ENCODE measurements at regions not wholly inside any gene's neighbourhood (a gene's known extent, or its start where the extent isn't known, plus 50 kb on each side); places are given as distances from the start of the nearest gene placed in this dataset.

GRCh38 chr9:84393266-84393950 lies 52.9 kb upstream of the SLC28A3 start:
- no peak for DNase-seq (ENCODE audit: low read depth in 2 of 2, low spot score in 1 of 2)

DNA sequence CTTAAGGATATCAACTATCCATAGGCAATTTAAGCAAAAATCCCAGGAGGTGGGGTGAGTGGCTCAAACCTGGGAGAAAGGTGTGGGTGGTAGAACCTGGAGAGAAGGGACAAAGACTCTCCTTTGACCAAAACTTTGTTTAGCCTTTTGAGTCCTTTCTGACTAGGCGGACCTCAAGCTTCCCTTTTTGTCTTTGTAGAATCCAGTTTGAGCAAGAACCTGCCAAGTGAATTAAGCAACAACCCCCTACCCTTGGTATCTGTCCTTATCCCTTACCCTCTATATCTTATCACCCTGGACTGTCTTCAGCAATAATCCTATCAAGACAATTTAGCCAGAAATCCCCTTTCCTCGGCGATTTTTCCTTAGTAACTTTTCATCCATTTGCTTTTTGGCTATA lies 53.5 kb upstream of the SLC28A3 start:
- DNase-seq (ENCODE audit: low read depth in 2 of 2, low spot score in 1 of 2), result no peak

DNA sequence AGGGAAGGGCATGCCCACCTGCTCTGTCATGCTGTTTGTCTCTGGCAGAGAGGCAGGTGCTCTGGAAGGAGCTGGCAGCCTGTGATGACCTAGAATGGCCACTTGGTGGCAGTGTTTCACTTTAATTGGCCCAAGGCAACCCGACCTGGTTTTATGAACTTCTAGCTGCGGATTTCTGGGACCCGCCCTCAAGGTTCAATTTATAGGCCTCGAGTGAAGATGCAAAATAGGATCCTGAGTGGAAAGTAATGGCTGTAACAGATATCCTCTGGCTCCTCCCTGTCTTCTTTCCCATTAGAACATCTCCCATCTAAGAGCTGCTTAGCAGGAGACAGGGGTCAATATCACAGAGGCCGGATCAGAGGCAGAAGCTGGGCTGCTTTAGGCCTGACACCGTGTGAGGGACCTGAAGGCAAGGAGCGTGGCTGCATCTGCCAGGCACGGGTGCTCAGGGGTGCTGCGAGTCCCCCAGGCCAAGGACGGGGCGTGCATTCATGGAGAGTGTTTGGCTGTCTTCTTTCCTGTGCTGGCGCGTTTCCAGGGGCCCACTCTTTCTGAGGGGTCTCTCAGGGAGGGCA lies 56.7 kb upstream of the SLC28A3 start:
- DNase-seq (ENCODE audit: low read depth in 2 of 2, low spot score in 1 of 2), result peak; percentile 18 to 23

DNA sequence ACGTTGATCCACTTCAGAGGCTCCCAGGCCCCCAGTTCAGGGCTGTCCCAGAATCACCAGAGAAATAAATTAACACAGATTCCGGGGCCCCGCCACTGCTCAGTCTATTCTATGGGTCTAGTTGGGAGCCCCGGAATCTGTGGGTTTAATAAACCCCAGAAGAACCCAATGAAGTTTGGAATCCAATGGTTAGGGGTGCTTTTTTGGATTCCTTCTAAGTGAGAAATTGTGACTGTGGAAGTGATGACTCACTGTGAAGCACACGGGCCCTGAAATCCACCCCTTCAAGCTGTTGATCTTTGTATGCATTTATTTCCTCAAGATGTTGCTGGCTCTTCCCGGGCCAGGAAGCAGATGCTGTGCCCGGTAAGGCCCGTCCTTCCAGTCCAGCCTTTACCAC lies 57.3 kb upstream of the SLC28A3 start:
- DNase-seq (ENCODE audit: low read depth in 2 of 2, low spot score in 1 of 2), result no peak

- no peak for DNase-seq (ENCODE audit: low read depth in 2 of 2, low spot score in 1 of 2)
Observed at GRCh38 chr9:84402517-84402916, 62.0 kb upstream of the SLC28A3 start.

DNA sequence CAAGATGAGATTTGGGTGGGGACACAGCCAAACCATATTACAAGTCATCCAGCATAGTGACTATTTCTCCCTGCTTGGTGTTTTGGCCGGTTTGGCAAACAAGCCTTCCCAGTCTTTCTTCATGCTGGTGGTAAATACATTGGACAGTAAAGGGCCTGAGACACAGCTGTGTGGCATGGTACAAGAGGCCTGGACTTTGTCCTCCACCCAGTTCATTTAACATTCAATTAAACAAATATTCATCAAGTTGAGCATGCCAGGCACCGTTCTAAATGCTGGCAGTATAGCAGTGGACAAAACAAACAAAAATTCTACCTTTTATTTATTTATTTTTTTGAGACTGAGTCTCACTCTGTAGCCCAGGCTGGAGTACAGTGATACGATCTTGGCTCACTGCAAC lies 62.7 kb upstream of the SLC28A3 start:
- DNase-seq (ENCODE audit: low read depth in 2 of 2, low spot score in 1 of 2), result no peak

GRCh38 chr9:84404095-84404686 lies 63.6 kb upstream of the SLC28A3 start:
- no peak for DNase-seq (ENCODE audit: low read depth in 2 of 2, low spot score in 1 of 2)

- DNase-seq (ENCODE audit: low read depth in 2 of 2, low spot score in 1 of 2), result no peak
Observed at GRCh38 chr9:84405667-84406066, 65.1 kb upstream of the SLC28A3 start.

GRCh38 chr9:84408416-84408815 lies 67.9 kb upstream of the SLC28A3 start:
- no peak for DNase-seq (ENCODE audit: low read depth in 2 of 2, low spot score in 1 of 2)

DNA sequence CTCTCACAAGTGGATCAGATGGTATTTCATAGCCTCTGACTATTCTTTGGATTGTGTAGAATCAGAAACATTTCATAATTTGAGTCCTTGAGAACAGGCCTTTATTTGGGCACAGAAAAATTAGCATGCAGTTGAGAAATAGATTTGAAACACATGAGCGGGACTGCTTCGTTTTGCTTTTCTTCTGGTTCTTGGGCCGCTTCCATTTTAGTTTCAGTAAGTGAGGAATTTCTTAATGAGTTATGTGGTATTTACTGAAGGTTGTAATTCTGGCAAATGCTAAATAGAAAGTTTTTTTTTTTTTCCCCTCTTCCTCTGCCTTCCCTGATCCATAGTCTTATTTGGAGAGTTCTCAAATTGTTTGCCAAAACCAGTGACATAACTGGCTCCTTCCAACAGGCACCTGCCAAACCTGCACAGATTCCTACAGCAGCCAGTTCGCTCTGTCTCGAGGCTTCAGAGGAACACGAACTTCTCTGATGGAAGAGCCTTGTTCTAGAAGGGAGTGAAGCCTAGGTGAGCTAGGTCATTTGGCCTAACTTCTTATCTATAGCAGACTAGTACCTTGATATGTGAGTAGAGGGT lies 71.2 kb upstream of the SLC28A3 start:
- no peak for DNase-seq (ENCODE audit: low read depth in 2 of 2, low spot score in 1 of 2)

DNA sequence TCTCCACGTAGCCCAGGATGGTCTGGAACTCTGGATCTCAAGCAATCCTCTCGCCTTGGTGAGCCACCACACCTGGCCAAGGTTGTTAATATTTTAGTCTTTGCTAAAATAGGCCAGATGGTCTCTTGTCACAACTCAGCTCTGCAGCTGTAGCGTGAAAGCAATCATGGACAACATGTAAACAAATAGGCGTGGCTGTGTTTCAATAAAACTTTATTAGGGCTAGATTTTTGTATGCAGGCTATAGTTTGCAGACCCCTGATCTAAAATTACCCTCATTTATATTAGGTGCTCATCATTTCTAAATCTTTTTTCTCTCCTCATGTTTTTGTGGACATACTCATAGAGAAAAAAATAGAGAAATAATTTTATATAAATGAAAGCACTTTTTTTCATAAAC lies 72.1 kb upstream of the SLC28A3 start:
- no peak for DNase-seq (ENCODE audit: low read depth in 2 of 2, low spot score in 1 of 2)

DNA sequence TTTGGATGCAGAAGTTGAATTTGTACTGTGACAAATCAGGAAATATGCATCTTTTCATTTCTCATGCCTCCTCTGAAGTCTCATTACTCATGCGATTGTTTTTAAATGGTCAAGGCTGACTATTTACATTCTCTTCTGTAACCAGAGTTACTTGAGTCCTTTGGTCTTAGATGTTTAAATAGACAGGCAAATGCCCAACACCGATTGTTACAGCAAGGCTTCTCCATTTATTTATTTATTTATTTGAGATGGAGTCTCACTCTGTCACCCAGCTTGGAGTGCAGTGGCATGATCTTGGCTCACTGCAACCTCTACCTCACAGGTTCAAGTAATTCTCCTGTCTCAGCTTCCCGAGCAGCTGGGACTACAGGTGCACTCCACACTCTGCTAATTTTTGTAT lies 72.7 kb upstream of the SLC28A3 start:
- DNase-seq (ENCODE audit: low read depth in 2 of 2, low spot score in 1 of 2), result no peak

GRCh38 chr9:84419031-84419602 lies 78.6 kb upstream of the SLC28A3 start:
- no peak for DNase-seq (ENCODE audit: low read depth in 2 of 2, low spot score in 1 of 2)

- no peak for DNase-seq (ENCODE audit: low read depth in 2 of 2, low spot score in 1 of 2)
Observed at GRCh38 chr9:84424931-84425330, 84.4 kb upstream of the SLC28A3 start.

- no peak for DNase-seq (ENCODE audit: low read depth in 2 of 2, low spot score in 1 of 2)
Observed at GRCh38 chr9:84432746-84433145, 92.2 kb upstream of the SLC28A3 start.

GRCh38 chr9:84435902-84436301 lies 95.3 kb upstream of the SLC28A3 start:
- no peak for DNase-seq (ENCODE audit: low read depth in 2 of 2, low spot score in 1 of 2)

- DNase-seq (ENCODE audit: low read depth in 2 of 2, low spot score in 1 of 2), result no peak
Observed at GRCh38 chr9:84436386-84437109, 96.0 kb upstream of the SLC28A3 start.

DNA sequence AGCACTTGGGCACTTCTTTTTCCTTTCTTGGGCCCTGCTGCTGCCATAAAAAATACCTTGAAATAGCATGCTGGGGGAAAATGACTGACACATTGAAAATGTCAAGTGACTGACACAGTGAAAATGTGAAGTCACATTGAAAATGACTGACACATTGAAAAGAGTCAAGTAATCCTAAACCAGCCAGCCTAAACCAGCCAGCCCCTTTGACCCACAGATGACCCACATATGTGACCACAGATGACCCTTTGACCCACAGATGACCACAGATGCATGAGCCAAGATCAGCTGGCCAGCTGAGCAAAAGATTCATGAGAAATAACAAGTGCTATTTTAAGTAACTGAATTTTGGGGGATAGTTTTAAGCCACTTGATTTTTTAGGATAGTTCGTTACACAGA lies 97.8 kb upstream of the SLC28A3 start:
- no peak for DNase-seq (ENCODE audit: low read depth in 2 of 2, low spot score in 1 of 2)

DNA sequence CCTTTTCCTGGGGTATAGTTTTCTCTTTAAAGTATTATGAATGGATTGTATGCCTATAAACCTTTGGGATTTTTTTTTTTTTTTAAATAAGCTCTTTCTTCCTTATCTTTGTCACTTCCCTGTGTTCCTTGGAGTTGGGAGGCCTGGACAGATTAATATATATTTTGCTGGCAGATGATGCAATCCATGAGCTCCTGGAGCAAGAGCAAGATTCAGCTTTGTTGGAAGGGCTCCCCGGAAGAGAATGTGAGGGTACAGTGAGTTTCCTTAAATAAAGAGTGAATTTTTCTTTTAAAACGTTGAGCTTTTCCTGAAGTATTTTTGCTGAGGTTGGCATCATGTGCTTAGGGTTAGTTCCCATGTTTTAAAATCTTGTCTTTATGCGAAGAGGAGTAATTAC lies 98.7 kb upstream of the SLC28A3 start:
- no peak for DNase-seq (ENCODE audit: low read depth in 2 of 2, low spot score in 1 of 2)

DNA sequence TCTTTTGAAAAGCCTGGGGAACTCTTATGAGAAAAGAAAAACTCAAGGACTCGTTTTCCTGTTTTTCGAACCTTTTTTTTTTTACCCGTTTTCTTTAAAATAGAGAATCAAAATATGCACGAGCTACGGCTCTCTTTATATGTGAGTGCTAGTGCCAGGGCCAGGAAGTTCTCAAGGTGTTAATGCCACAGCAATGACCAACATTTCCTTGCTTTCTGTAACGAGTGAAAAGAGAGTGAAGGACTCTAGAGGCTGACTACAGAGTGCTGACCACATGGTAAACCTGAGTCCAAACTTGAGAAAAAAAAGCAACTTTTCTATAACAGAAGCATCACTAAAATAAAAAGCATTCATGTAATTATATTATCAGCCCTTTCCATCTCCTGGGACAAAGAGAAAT lies 102.2 kb upstream of the SLC28A3 start:
- no peak for DNase-seq (ENCODE audit: low read depth in 2 of 2, low spot score in 1 of 2)

GRCh38 chr9:84445737-84446136 lies 105.2 kb upstream of the SLC28A3 start:
- no peak for DNase-seq (ENCODE audit: low read depth in 2 of 2, low spot score in 1 of 2)

DNA sequence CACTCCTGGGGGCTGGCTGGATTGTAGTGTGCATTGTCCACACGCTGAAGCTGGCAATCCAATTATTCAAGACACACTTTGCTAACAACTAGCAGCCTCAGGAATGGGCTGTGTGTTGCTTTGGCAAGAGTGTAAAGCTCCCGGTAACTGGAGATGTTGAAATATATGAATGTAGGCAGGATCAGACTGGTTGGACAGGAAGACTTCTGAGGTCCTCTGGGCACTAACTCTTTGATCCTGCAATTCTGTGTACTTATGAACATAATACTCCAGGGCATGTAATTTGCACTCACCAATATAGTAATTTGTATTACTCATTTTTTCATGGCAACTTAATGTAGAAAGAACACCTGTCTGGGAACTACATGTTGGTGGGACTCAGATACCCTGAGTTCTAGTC lies 106.7 kb upstream of the SLC28A3 start:
- no peak for DNase-seq (ENCODE audit: low read depth in 2 of 2, low spot score in 1 of 2)
